ENCODE measurements at regions not wholly inside any gene's neighbourhood (a gene's known extent, or its start where the extent isn't known, plus 50 kb on each side); places are given as distances from the start of the nearest gene placed in this dataset.

DNA sequence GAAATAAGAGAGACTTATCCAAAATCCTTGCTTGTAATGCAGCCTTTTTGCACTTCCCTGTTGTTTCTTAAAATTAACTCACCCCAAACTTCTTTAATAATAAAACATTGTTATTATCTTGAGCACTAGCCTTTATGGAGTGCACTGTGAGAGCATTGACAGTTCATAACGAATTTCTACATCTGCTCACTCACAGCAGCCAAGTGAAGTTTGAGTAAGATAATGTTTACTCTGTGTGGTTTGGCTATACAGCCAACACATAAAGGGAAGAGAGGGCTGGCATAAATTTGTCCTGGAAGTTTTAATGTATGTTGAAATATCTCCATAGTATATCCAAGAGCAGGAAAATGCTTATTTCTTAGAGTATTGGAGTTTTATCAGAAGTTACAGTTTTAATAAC is 227.9 kb downstream of the FRK start:
- TF ChIP-seq, protein P1, sequence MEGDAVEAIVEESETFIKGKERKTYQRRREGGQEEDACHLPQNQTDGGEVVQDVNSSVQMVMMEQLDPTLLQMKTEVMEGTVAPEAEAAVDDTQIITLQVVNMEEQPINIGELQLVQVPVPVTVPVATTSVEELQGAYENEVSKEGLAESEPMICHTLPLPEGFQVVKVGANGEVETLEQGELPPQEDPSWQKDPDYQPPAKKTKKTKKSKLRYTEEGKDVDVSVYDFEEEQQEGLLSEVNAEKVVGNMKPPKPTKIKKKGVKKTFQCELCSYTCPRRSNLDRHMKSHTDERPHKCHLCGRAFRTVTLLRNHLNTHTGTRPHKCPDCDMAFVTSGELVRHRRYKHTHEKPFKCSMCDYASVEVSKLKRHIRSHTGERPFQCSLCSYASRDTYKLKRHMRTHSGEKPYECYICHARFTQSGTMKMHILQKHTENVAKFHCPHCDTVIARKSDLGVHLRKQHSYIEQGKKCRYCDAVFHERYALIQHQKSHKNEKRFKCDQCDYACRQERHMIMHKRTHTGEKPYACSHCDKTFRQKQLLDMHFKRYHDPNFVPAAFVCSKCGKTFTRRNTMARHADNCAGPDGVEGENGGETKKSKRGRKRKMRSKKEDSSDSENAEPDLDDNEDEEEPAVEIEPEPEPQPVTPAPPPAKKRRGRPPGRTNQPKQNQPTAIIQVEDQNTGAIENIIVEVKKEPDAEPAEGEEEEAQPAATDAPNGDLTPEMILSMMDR (IDR thresholded peaks at IDR 0.05; ENCODE audit: low read depth, low read length, missing control alignments): no peak
- DNase-seq (ENCODE audit: low read depth): no peak
- H3K4me3 ChIP-seq (ENCODE audit: low read depth, low read length): no peak overlapping the region

DNA sequence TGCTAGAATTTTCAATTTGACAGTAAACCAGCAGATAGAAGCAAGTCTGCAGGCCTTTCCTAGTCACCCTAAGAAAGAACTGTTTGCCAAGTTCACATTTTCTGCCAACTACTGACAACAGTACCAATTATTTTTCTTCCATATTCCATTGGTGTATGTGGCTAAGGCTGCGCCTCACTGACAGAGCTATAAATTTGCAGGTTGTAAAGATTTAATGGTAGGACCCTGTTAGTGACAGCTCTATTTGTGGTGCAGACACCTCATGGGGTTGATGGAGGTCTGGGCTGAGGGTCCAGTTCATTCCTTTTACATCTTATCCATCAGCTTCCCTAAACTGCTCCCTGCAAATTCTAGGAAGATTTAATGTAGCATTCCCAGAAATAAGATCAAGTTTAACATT is 228.5 kb downstream of the FRK start:
- no peak overlapping the region for H3K4me3 ChIP-seq (ENCODE audit: low read depth, low read length)
- TF ChIP-seq, protein P1 (IDR thresholded peaks at IDR 0.05; ENCODE audit: low read depth, low read length, missing control alignments): no peak
- DNase-seq (ENCODE audit: low read depth): no peak

DNA sequence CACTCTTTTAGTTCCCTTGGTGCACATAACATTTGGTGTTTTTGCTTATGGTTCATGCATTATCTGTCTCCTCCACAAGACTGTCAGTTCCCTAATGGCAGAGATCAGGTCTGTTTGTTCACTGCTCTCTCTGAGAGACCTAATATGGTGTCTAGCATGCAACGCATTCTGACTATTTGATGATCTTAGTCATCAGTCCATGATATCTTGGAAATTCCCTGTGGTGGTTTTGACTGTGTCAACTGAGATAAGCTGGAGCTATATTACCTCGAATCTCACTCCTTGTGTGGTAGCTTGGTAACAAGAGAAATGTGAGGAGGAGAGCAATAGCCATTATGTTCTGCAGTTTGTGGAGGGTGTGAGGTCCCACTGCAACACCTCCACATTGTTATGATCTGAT is 229.8 kb downstream of the FRK start:
- TF ChIP-seq, protein P1 (IDR thresholded peaks at IDR 0.05; ENCODE audit: low read depth, low read length, missing control alignments): no peak
- no peak overlapping the region for H3K4me3 ChIP-seq (ENCODE audit: low read depth, low read length)
- no peak for DNase-seq (ENCODE audit: low read depth)

DNA sequence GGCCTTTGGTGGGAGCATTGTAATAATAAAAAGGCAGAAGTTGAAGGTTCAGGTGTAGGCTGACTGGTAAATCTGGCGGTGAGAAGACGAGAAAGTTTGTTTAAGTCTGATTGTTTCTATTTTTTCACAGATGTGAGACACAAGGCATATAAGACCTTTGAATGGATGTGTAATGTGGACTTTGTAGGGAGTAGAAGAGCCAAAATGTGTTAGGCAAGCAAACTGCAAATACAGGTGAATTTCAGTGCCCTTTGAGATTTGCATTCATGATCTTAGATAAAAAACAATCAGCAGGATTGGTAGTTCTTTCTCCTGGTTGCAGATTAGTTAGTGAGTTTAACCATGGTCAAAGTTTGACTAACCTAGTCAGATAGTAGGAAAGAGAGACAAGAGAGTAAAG is 238.9 kb downstream of the FRK start:
- TF ChIP-seq, protein P1 (IDR thresholded peaks at IDR 0.05; ENCODE audit: low read depth, low read length, missing control alignments): no peak
- DNase-seq (ENCODE audit: low read depth): no peak
- H3K4me3 ChIP-seq (ENCODE audit: low read depth, low read length): no peak overlapping the region

DNA sequence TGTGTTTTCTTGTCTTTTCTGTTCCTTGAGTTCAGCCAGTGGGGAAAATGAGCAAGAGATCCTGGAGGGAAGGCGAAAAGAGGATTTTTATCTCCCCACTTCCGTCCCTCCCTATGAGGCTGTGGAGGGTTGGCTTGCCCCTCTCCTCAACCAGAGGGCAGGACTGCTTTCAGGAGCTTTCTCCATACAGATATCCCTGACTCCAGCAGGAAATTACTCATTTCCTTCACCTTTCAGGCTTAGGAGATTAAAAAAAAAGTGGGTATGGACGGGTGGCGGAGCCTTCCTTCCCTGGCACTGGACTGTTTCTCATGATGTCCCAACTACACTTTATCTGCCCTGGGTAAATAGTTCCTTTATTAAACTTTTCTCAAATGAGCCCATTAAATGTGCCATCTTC is 241.2 kb downstream of the FRK start:
- no peak for DNase-seq (ENCODE audit: low read depth)
- TF ChIP-seq, protein P1 (IDR thresholded peaks at IDR 0.05; ENCODE audit: low read depth, low read length, missing control alignments): no peak
- H3K4me3 ChIP-seq (ENCODE audit: low read depth, low read length): no peak overlapping the region

DNA sequence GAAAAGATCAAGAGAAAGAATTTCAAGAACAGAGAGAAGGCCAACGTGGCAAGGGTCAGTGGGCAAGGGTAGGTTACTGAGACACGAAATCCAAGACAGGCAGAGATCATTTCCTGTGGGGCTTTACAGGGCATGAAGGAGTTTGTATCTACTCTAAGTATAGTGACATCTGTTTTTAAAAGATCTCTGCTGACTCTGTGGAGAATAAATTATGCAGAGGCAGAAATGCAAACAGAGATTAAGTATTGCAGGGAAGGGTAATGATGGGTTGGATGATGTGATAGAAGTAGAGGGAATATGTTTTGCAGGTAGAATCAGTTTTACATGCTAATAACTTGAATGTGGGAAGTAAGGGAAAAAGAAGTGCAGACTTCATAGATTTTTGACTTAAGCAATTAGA is 243.5 kb downstream of the FRK start:
- TF ChIP-seq, protein P1 (IDR thresholded peaks at IDR 0.05; ENCODE audit: low read depth, low read length, missing control alignments): no peak
- DNase-seq (ENCODE audit: low read depth): no peak

DNA sequence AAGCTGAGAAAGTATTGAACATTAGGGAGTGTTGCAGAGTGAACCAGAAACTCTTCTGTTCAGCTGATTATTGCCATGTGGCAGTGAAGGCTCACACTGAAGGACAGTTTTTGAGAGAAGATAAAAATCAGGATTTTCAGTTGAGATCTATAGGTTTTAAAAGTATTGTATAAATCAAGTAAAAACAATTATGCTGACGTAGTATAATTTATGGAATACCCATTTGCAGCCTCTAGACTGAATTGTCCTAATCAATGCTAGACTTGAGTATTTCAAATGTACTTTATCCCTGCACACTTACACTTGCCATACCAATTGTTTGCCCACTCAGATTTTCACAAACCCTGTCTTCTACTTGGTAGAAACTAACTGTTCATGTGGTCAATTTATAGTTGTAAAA is 245.8 kb downstream of the FRK start:
- no peak for DNase-seq (ENCODE audit: low read depth)
- TF ChIP-seq, protein P1 (IDR thresholded peaks at IDR 0.05; ENCODE audit: low read depth, low read length, missing control alignments): no peak
- no peak overlapping the region for H3K4me3 ChIP-seq (ENCODE audit: low read depth, low read length)

More for the DNA sequence above, 243.5 kb downstream of the FRK start:
- no peak overlapping the region for H3K4me3 ChIP-seq (ENCODE audit: low read depth, low read length)
